ENCODE measurements at regions not wholly inside any gene's neighbourhood (a gene's known extent, or its start where the extent isn't known, plus 50 kb on each side); places are given as distances from the start of the nearest gene placed in this dataset.
A peak's percentile ranks its signal among the peaks of the same experiment; 100 is the strongest.

DNA sequence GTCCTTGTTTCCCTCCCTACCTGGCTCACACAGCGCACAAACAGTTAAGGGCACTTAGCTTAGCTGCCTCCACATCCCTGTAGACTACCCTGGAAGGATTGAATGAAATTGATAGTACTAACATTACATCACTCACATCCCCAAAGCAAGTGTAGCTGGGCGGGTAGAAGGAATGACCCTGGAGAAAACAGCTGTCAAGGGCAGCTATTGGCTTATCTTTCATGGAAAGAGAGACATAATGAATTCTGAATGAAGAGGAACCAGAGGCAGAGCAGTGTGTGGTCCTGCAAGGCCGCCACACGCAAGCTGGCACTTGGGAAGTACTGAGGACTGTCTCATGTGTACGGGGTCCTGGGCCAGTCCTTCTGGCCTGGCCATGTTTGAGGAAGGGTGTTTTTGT lies 369.6 kb upstream of the RGMA start:
- H3K36me3 ChIP-seq: no peaks in the 10 kb centered on the region
- TF ChIP-seq, protein P1, sequence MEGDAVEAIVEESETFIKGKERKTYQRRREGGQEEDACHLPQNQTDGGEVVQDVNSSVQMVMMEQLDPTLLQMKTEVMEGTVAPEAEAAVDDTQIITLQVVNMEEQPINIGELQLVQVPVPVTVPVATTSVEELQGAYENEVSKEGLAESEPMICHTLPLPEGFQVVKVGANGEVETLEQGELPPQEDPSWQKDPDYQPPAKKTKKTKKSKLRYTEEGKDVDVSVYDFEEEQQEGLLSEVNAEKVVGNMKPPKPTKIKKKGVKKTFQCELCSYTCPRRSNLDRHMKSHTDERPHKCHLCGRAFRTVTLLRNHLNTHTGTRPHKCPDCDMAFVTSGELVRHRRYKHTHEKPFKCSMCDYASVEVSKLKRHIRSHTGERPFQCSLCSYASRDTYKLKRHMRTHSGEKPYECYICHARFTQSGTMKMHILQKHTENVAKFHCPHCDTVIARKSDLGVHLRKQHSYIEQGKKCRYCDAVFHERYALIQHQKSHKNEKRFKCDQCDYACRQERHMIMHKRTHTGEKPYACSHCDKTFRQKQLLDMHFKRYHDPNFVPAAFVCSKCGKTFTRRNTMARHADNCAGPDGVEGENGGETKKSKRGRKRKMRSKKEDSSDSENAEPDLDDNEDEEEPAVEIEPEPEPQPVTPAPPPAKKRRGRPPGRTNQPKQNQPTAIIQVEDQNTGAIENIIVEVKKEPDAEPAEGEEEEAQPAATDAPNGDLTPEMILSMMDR (IDR thresholded peaks at IDR 0.05): no peak
- H3K27me3 ChIP-seq: no peaks in the 10 kb centered on the region
- 62 to 67% methylated on average over 5 of the region's 5 CpGs for WGBS, 2 donors
- H3K9me3 ChIP-seq: no peaks in the 10 kb centered on the region
- ATAC-seq (peak in 2 of 8 donors; percentile 14 to 32), DNase-seq (no peak)
- no peak overlapping the region for H3K4me3 ChIP-seq
- H3K27ac ChIP-seq: no peak overlapping the region
- intact Hi-C loops (cut with DNase I): no loop called here
- peaks cover 0 to 4% (median 0%) of the 10 kb centered on the region in 9 donors for H3K4me1 ChIP-seq

- Histone ChIP-seq H3K4me1 (peaks cover 0 to 16% (median 0%) of the 10 kb centered on the region in 9 donors), H3K36me3 (no peaks in the 10 kb centered on the region), H3K4me3 (no peak overlapping the region), H3K27me3 (no peaks in the 10 kb centered on the region), H3K9me3 (no peaks in the 10 kb centered on the region), H3K27ac (no peak overlapping the region)
- ATAC-seq: no peak
- TF ChIP-seq, protein P1 (IDR thresholded peaks at IDR 0.05): no peak
- intact Hi-C loops (cut with DNase I): no loop called here
- 35 to 37% methylated on average over 7 of the region's 7 CpGs for WGBS, 2 donors
- DNase-seq: no peak
Observed at GRCh38 chr15:93454788-93455187, 365.8 kb upstream of the RGMA start.

GRCh38 chr15:93452537-93453211 lies 363.7 kb upstream of the RGMA start:
- Histone ChIP-seq H3K27me3 (no peaks in the 10 kb centered on the region), H3K36me3 (no peaks in the 10 kb centered on the region), H3K9me3 (peaks cover 0 to 6% (median 0%) of the 10 kb centered on the region in 11 donors), H3K4me3 (no peak overlapping the region), H3K27ac (peak overlapping the region in 2 of 10 donors; percentile 29 to 46), H3K4me1 (peaks cover 0 to 16% (median 0%) of the 10 kb centered on the region in 9 donors)
- intact Hi-C loops (cut with DNase I): no loop called here
- TF ChIP-seq, protein P1 (IDR thresholded peaks at IDR 0.05): no peak
- DNase-seq (no peak), ATAC-seq (peak in 1 of 8 donors; percentile 54)

DNA sequence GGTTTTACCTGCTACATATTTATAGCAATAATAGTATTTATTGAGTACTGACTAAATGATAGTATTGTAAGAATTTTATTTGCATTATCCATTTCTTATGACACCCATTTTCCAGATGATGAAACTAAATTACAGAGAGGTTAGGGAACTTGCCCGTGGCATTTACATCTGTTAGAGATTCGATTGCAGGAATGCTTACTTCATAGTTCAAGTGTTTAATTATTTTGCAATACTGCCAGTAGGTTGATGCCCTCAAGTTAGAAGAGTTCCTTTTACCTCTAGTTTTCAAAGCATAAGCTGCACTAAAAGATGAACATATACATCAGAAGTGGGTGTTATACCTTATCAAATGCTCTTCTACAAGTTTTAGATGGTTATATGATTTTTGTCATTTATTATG lies 362.8 kb upstream of the RGMA start:
- 48 to 55% methylated on average over 2 of the region's 2 CpGs for WGBS, 2 donors
- intact Hi-C loops (cut with DNase I): no loop called here
- DNase-seq: no peak
- no peak overlapping the region for H3K4me3 ChIP-seq
- no peak for ATAC-seq
- TF ChIP-seq, protein P1 (IDR thresholded peaks at IDR 0.05): no peak
- H3K9me3 ChIP-seq: peaks cover 0 to 7% (median 0%) of the 10 kb centered on the region in 11 donors
- H3K4me1 ChIP-seq: peaks cover 0 to 16% (median 0%) of the 10 kb centered on the region in 9 donors
- H3K27me3 ChIP-seq: no peaks in the 10 kb centered on the region
- no peaks in the 10 kb centered on the region for H3K36me3 ChIP-seq
- peak overlapping the region in 1 of 10 donors; percentile 46 for H3K27ac ChIP-seq

All from heart right ventricle (tissue), 16 donors.